HepG2 (cell line): ENCODE measurements at regions not wholly inside any gene's neighbourhood (a gene's known extent, or its start where the extent isn't known, plus 50 kb on each side); places are given as distances from the start of the nearest gene placed in this dataset.

Source experiments
- CHD4 ChIP-seq: fragments of 200-600 bp; sonication (generic); IDR thresholded peaks from 2 replicates; pipeline ENCODE4 v1.7.0; 2017; ENCODE audit warnings: mild to moderate bottlenecking, low read length, borderline replicate concordance
- EHMT2 ChIP-seq: fragments of 200-600 bp; sonication (generic); IDR thresholded peaks from 2 replicates; pipeline ENCODE4 v1.7.0; 2017; ENCODE audit warnings: antibody characterized with exemption, low read depth, low read length, borderline replicate concordance
- FOXA1 ChIP-seq, 2 experiments: fragments of 450-650 bp in 1 of 2; sonication (generic) in 1 of 2; formaldehyde crosslinking in 1 of 2; IDR thresholded peaks; 2 replicates each; pipeline versions ENCODE4 v1.4.0 to v1.6.1; 2016 to 2020; ENCODE audit warnings: missing genetic modification reagents in 1 of 2
- HNRNPL ChIP-seq: fragments of 200-400 bp; formaldehyde crosslinking; IDR thresholded peaks from 2 replicates; pipeline ENCODE4 v1.6.1; 2017; ENCODE audit warnings: mild to moderate bottlenecking, low read depth, low read length
- TF ChIP-seq, protein P1 (sequence below): sonication (generic); formaldehyde crosslinking; IDR thresholded peaks from 2 replicates; pipeline ENCODE4 v1.5.0; 2020; ENCODE audit warnings: mild to moderate bottlenecking, missing genetic modification reagents, moderate library complexity

DNA sequence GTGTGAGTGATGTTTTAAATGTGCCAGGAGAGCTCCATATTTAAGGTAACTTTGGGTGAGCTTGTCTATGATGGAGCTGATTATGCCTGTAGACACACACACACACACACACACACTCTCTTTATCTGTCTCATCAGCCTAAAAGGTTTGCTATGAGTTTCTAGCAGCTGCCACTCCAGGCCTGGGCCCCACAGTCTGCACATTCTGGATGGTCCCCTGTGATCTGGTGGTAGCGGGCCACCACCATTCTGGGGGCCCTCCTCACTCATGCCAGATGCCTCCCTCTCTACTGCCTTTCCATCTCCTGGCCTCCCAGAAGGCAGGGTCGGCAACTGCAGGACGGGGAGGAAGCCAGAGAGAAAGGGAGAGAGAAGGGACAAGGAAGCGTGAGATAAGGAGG is 129.2 kb upstream of the TNR start:
- TF ChIP-seq CHD4 (no peak), HNRNPL (no peak), FOXA1 (IDR thresholded peaks at IDR 0.05) (no peak), FOXA1 (CRISPR knock-in tag; IDR thresholded peaks at IDR 0.05) (no peak), EHMT2 (no peak)
- TF ChIP-seq, protein P1, sequence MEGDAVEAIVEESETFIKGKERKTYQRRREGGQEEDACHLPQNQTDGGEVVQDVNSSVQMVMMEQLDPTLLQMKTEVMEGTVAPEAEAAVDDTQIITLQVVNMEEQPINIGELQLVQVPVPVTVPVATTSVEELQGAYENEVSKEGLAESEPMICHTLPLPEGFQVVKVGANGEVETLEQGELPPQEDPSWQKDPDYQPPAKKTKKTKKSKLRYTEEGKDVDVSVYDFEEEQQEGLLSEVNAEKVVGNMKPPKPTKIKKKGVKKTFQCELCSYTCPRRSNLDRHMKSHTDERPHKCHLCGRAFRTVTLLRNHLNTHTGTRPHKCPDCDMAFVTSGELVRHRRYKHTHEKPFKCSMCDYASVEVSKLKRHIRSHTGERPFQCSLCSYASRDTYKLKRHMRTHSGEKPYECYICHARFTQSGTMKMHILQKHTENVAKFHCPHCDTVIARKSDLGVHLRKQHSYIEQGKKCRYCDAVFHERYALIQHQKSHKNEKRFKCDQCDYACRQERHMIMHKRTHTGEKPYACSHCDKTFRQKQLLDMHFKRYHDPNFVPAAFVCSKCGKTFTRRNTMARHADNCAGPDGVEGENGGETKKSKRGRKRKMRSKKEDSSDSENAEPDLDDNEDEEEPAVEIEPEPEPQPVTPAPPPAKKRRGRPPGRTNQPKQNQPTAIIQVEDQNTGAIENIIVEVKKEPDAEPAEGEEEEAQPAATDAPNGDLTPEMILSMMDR (CRISPR knock-in tag), result no peak
